GM12892 (cell line): ENCODE measurements at regions not wholly inside any gene's neighbourhood (a gene's known extent, or its start where the extent isn't known, plus 50 kb on each side); places are given as distances from the start of the nearest gene placed in this dataset.
A peak's percentile ranks its signal among the peaks of the same experiment; 100 is the strongest.
"Not testable (repeated sequence)": the region's sequence is repeated elsewhere in the genome, so short reads cannot be mapped to it uniquely, and the experiment has no call there.

Source experiments
- DNase-seq: peaks from one replicate; pipeline ENCODE4 v3.0.0; 2011; ENCODE audit not compliant: insufficient read length
- FAIRE-seq: peaks from 2 replicates; lab custom pipeline; 2011; peaks lifted over from hg19 to GRCh38; lab: Jason Lieb, UNC
- POLR2A ChIP-seq: IDR thresholded peaks from 2 replicates; pipeline ENCODE4 v1.6.1; 2011; ENCODE audit warnings: low read depth, low read length, control low read depth
- POLR2AphosphoS5 ChIP-seq: IDR thresholded peaks from 2 replicates; pipeline ENCODE4 v1.6.1; 2011; ENCODE audit warnings: low read depth, low read length, control low read depth
- TAF1 ChIP-seq: IDR thresholded peaks from 2 replicates; pipeline ENCODE4 v1.6.1; 2011; ENCODE audit warnings: low read depth, mild to moderate bottlenecking, control low read depth, low read length, borderline replicate concordance

- DNase-seq, FAIRE-seq: not testable (repeated sequence)
Observed at GRCh38 chr10:42177793-42178689, 460.3 kb downstream of the ZNF33B start.

- FAIRE-seq: no peak
- DNase-seq: peak; percentile 0
- TF ChIP-seq TAF1: no peak
- no peak for TF ChIP-seq POLR2A
- no peak for TF ChIP-seq POLR2AphosphoS5
Observed at GRCh38 chr10:42177077-42177792, 461.1 kb downstream of the ZNF33B start.

GRCh38 chr10:42150428-42151061 is 487.8 kb downstream of the ZNF33B start:
- FAIRE-seq: no peak
- TF ChIP-seq POLR2AphosphoS5 (no peak), TAF1 (no peak), POLR2A (no peak)

GRCh38 chr10:42149722-42150427 is 488.5 kb downstream of the ZNF33B start:
- no peak for DNase-seq
- no peak for FAIRE-seq
- TF ChIP-seq POLR2A (no peak), TAF1 (no peak), POLR2AphosphoS5 (no peak)

More at GRCh38 chr10:42150428-42151061, 487.8 kb downstream of the ZNF33B start:
- no peak for DNase-seq

GRCh38 chr10:42149027-42149700 is 489.2 kb downstream of the ZNF33B start:
- TF ChIP-seq TAF1 (no peak), POLR2AphosphoS5 (no peak), POLR2A (no peak)
- no peak for FAIRE-seq
- no peak for DNase-seq

- DNase-seq, FAIRE-seq: not testable (repeated sequence)
Observed at GRCh38 chr10:42146165-42146564, 492.2 kb downstream of the ZNF33B start.

- not testable (repeated sequence) for FAIRE-seq
Observed at GRCh38 chr10:42138023-42138422, 500.3 kb downstream of the ZNF33B start.

GRCh38 chr10:42113158-42113450 is 525.3 kb downstream of the ZNF33B start:
- TF ChIP-seq POLR2AphosphoS5 (no peak), POLR2A (no peak), TAF1 (no peak)
- FAIRE-seq (no peak), DNase-seq (no peak)

More at GRCh38 chr10:42138023-42138422, 500.3 kb downstream of the ZNF33B start:
- not testable (repeated sequence) for DNase-seq

GRCh38 chr10:42112331-42113157 is 525.8 kb downstream of the ZNF33B start:
- no peak for TF ChIP-seq POLR2AphosphoS5
- no peak for TF ChIP-seq TAF1
- TF ChIP-seq POLR2A: no peak
- FAIRE-seq (no peak), DNase-seq (no peak)

- no peak for TF ChIP-seq POLR2A
- no peak for TF ChIP-seq TAF1
- no peak for TF ChIP-seq POLR2AphosphoS5
- DNase-seq (no peak), FAIRE-seq (no peak)
Observed at GRCh38 chr10:42111661-42112330, 526.6 kb downstream of the ZNF33B start.
